GM23338 (cell line): ENCODE measurements at regions not wholly inside any gene's neighbourhood (a gene's known extent, or its start where the extent isn't known, plus 50 kb on each side); places are given as distances from the start of the nearest gene placed in this dataset.

Experiments
- EZH2 ChIP-seq: fragments of 200-600 bp; sonication (generic); IDR thresholded peaks from one replicate; pipeline ENCODE4 v1.8.0; 2017; ENCODE audit warnings: antibody characterized with exemption, mild to moderate bottlenecking, low read depth; ENCODE audit not compliant: unreplicated experiment
- TF ChIP-seq, protein P1 (sequence below), 2 experiments: fragments of 200-600 bp in 1 of 2; sonication (generic) in 1 of 2; conservative IDR thresholded peaks; 2 replicates each; pipeline versions ENCODE4 v1.5.1 to v1.6.1; 2016 to 2017; ENCODE audit warnings: antibody characterized with exemption in 2 of 2, low read depth in 2 of 2, mild to moderate bottlenecking in 2 of 2, moderate library complexity in 1 of 2
- TF ChIP-seq, protein P2 (sequence below): IDR thresholded peaks from one replicate; pipeline ENCODE4 v1.6.1; 2018; ENCODE audit warnings: antibody characterized with exemption; ENCODE audit not compliant: unreplicated experiment

DNA sequence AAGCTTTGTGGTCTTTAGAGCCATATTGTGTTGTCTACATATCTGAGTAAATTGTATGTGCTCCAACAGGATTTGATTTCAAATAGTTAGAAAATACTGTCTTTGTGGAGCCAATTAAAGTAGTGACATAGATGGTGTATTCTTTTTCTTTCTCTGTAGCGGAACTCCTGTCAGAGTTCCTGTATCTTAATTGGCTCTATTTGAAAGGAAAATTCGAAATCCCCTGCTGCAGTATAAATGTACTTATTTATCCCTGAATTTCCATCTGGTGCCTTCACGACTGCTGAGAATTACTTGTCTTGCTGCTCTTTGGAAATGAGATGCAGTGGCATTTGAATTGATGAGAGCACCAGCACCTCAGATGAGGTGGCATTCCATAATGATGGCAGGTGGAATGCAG, 546.7 kb upstream of the SGCD start:
- TF ChIP-seq, protein P1, sequence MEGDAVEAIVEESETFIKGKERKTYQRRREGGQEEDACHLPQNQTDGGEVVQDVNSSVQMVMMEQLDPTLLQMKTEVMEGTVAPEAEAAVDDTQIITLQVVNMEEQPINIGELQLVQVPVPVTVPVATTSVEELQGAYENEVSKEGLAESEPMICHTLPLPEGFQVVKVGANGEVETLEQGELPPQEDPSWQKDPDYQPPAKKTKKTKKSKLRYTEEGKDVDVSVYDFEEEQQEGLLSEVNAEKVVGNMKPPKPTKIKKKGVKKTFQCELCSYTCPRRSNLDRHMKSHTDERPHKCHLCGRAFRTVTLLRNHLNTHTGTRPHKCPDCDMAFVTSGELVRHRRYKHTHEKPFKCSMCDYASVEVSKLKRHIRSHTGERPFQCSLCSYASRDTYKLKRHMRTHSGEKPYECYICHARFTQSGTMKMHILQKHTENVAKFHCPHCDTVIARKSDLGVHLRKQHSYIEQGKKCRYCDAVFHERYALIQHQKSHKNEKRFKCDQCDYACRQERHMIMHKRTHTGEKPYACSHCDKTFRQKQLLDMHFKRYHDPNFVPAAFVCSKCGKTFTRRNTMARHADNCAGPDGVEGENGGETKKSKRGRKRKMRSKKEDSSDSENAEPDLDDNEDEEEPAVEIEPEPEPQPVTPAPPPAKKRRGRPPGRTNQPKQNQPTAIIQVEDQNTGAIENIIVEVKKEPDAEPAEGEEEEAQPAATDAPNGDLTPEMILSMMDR (conservative IDR thresholded peaks at IDR 0.05; ENCODE audit: low read depth in 2 of 2): no peak
- TF ChIP-seq, protein P2, sequence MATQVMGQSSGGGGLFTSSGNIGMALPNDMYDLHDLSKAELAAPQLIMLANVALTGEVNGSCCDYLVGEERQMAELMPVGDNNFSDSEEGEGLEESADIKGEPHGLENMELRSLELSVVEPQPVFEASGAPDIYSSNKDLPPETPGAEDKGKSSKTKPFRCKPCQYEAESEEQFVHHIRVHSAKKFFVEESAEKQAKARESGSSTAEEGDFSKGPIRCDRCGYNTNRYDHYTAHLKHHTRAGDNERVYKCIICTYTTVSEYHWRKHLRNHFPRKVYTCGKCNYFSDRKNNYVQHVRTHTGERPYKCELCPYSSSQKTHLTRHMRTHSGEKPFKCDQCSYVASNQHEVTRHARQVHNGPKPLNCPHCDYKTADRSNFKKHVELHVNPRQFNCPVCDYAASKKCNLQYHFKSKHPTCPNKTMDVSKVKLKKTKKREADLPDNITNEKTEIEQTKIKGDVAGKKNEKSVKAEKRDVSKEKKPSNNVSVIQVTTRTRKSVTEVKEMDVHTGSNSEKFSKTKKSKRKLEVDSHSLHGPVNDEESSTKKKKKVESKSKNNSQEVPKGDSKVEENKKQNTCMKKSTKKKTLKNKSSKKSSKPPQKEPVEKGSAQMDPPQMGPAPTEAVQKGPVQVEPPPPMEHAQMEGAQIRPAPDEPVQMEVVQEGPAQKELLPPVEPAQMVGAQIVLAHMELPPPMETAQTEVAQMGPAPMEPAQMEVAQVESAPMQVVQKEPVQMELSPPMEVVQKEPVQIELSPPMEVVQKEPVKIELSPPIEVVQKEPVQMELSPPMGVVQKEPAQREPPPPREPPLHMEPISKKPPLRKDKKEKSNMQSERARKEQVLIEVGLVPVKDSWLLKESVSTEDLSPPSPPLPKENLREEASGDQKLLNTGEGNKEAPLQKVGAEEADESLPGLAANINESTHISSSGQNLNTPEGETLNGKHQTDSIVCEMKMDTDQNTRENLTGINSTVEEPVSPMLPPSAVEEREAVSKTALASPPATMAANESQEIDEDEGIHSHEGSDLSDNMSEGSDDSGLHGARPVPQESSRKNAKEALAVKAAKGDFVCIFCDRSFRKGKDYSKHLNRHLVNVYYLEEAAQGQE: no peak
- no peak for TF ChIP-seq EZH2
